Limb (tissue), 2 donors: ENCODE measurements at regions not wholly inside any gene's neighbourhood (a gene's known extent, or its start where the extent isn't known, plus 50 kb on each side); places are given as distances from the start of the nearest gene placed in this dataset.
"Not testable (repeated sequence)": the region's sequence is repeated elsewhere in the genome, so short reads cannot be mapped to it uniquely, and the experiment has no call there.

Experiments
- DNase-seq, 2 donors: peaks; one replicate each; pipeline ENCODE4 v3.0.0-alpha.2; 2016; ENCODE audit errors: extremely low spot score in 2 of 2

GRCh38 chr5:42989190-42989589 is 50.9 kb downstream of the ANXA2R start:
- no peak for DNase-seq

DNA sequence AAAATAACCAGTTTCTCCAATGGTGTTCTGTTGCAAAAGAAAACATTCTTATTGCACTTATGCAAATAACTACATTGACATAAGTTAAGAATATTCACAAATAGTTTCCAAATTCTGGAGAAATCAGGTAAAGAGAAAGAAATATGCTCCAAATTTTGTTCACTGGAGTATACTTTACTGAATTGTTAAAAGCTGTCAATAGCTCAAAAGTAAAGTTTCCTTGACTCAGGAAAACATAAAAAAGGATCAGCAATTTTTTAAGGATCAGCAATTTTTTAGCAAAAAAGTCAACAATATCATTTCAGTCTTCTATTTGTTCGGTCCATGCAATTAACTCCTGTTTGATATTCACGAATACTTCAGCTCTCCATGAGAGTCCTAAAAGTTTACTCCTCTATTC is 51.6 kb downstream of the ANXA2R start:
- DNase-seq: no peak

DNA sequence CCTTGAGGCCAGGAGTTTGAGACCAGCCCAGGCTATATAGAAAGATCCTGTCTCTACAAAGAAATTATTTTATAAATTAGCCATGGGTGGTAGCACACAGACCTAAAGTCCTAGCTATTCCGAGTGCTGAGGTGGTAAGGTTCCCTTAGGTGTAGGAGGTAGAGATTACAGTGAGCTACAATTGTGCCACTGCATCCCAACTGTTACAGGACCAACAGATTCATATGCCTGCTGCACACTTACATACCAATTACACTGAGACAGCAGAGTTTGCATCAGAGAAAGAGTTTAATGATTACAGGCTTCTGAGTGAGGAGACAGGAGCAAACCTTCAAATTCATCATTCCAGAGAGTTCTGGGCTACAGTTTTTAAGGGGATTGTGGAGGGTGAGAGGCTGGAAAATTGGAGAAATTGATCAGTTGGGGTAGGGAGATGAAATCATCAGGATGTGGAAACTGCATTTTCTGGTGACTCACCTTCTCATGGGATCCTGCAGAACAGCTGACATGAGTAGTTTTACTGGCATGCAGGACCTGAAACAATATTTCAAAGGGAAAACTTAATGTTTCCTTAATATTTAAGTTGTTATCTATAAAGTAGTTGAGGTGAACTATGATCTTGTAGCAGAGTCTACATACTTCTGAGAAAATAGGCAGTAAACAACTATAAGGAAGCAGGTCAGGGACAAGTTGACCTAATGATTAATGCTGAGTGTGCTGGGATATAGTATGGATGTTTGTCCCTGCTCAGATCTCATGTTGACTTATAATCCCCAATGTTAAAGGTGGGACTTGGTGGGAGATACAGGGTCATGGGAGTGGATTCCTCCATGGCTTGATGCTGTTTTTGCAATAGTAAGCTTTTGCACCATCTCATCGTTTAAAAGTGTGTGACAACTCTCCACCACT is 54.7 kb downstream of the ANXA2R start:
- DNase-seq: no peak

GRCh38 chr5:42984307-42984706 is 55.8 kb downstream of the ANXA2R start:
- DNase-seq: no peak

- no peak for DNase-seq
Observed at GRCh38 chr5:42982107-42982622, 58.0 kb downstream of the ANXA2R start.

DNA sequence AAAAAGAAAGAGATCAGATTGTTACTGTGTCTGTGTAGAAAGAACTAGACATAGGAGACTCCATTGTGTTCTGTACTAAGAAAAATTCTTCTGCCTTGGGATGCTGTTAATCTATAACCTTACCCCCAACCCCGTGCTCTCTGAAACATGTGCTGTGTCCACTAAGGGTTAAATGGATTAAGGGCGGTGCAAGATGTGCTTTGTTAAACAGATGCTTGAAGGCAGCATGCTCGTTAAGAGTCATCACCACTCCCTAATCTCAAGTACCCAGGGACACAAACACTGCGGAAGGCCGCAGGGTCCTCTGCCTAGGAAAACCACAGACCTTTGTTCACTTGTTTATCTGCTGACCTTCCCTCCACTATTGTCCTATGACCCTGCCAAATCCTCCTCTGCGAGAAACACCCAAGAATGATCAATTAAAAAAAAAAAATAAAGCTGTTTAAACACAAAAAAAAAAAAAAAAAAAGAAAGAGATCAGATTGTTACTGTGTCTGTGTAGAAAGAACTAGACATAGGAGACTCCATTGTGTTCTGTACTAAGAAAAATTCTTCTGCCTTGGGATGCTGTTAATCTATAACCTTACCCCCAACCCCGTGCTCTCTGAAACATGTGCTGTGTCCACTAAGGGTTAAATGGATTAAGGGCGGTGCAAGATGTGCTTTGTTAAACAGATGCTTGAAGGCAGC is 58.6 kb downstream of the ANXA2R start:
- not testable (repeated sequence) for DNase-seq

DNA sequence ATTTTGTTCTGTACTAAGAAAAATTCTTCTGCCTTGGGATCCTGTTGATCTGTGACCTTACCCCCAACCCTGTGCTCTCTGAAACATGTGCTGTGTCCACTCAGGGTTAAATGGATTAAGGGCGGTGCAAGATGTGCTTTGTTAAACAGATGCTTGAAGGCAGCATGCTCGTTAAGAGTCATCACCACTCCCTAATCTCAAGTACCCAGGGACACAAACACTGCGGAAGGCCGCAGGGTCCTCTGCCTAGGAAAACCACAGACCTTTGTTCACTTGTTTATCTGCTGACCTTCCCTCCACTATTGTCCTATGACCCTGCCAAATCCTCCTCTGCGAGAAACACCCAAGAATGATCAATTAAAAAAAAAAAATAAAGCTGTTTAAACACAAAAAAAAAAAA is 59.1 kb downstream of the ANXA2R start:
- DNase-seq: not testable (repeated sequence)

DNA sequence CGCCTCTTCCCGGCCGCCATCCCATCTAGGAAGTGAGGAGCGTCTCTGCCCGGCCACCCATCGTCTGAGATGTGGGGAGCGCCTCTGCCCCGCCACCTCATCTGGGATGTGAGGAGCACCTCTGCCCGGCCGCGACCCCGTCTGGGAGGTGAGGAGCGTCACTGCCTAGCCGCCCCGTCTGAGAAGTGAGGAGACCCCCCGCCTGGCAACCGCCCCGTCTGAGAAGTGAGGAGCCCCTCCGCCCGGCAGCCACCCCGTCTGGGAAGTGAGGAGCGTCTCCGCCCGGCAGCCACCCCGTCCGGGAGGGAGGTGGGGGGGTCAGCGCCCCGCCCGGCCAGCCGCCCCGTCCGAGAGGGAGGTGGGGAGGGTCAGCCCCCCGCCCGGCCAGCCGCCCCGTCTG is 59.7 kb downstream of the ANXA2R start:
- not testable (repeated sequence) for DNase-seq

DNA sequence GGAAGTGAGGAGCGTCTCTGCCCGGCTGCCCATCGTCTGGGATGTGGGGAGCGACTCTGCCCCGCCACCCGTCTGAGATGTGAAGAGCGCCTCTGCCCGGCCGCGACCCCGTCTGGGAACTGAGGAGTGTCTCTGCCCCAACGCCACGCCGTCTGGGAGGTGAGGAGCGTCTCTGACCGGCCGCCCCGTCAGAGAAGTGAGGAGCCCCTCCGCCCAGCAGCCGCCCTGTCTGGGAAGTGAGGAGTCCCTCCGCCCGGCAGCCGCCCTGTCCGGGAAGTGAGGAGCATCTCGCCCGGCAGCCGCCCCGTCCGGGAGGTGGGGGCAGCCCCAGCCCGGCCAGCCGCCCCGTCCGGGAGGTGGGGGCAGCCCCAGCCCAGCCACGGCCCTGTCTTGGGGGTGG is 60.9 kb downstream of the ANXA2R start:
- DNase-seq: not testable (repeated sequence)

- DNase-seq: no peak
Observed at GRCh38 chr5:42974536-42974935, 65.6 kb downstream of the ANXA2R start.

DNA sequence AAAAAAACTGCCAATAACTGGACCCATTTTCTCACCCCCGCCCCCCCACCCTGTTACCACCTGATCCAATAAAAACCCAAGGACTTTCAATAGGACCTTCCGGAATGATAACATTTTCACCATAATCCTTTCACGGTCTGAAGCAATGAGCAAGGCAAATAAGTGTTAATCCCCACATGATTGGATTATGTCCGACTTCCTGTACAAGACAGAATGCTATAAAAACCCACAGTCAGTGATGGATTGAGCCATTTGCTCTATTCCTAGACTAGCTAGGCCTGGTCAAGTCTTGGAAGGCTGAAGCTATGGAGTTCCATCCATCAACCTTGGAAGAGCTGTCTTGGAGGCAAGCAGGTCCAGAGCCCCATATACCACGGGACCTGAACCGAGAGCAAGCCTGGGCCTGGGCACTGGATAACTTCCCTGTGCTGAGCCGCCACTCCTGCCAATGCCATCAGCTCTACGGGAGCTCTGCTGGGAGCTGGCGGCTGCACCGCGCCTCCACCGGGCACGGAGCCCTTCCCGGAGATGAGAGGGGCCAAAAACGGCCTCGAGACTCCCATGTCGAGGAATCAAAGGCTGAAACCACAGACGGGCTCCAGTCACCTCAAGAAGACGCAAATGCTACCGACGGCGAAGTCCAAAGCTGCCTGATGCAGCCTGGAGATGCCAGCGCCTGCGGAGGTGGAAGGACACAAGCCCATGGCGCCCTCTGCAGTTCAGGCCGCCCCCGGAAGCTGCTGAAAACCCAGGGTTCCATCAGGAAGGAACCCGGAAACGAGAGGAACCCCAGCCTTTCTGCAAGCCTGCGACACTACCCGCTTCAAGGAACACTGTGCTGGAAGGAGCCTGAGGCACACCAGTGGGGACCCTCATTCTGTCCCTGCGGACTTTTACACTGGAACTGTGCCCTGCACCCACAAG is 69.2 kb downstream of the ANXA2R start:
- DNase-seq: no peak

DNA sequence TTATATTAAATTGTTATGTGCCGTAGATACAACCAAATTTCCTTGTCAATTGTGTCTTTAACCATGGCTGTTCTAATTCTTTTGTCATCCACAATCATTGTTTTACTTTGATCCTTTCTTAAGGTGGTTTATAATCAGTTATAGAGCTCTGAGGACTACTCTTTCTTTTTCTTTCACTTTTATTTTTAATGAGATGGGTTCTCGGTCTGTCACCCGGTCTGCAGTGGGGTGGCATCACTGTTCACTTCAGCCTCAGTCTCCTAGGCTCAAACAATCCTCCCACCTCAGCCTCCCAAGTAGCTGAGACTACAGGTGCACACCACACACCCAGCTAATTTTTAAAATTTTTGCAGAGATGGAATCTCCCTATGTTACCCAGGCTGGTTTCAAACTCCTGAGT is 74.2 kb downstream of the ANXA2R start:
- no peak for DNase-seq

GRCh38 chr5:42963412-42963811 is 76.7 kb downstream of the ANXA2R start:
- DNase-seq: no peak

DNA sequence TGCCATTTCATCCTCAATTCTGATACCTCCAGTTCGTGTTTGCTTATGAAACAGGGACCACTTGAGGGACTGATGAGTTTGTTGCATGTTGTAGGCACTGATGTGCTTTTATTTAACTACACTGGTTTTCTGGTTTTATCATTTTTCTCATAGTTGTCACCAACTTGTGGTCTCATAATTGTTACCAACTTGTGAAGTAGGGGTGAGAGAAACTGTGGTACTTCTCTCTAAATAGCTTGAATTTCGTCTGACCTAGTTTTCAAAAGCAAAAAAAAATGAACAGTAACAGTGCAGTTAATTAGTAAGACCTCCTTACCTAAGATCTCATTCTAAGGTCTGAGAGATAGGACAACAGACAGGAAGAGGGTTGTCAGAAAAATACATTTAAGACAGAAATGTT is 78.0 kb downstream of the ANXA2R start:
- DNase-seq: no peak

DNA sequence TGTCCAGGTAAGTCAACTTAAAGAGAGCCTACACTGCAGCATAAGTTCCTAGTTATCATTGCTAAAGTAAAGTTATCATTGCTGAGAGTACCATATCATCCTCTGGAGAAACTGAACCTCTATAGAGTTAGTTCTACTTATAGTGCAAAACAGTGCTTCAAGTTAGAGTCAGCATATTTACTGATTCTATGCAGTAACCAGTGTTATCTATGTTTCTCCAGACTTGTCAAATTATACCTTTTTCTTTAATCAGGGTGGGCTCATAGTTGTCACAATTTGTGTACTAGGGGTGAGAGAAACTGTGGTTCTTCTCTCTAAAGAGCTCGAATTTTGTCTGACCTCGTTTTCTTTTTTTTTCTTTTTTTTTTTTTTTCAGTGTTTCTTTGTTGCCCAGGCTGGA is 79.6 kb downstream of the ANXA2R start:
- DNase-seq: no peak

DNA sequence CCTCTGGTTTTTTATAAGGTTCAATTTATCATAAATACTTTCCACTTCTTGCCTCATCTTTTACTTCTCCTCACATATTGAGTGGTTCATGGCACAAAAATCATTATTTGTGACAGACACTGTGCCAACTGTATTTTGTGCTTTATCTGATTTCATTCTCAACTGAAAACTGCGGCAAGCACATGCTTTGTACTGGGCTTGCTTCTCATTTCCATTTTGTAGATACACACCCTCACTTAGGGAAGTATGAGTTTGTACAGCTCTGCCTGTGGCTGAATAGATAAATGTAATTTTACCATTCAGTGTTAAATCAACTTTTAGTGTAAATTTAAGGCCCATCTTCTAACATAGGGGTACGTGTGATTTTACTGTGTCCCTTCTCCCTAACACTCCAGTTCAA is 83.6 kb downstream of the ANXA2R start:
- DNase-seq: no peak

GRCh38 chr5:42953041-42953440 is 87.1 kb downstream of the ANXA2R start:
- no peak for DNase-seq

DNA sequence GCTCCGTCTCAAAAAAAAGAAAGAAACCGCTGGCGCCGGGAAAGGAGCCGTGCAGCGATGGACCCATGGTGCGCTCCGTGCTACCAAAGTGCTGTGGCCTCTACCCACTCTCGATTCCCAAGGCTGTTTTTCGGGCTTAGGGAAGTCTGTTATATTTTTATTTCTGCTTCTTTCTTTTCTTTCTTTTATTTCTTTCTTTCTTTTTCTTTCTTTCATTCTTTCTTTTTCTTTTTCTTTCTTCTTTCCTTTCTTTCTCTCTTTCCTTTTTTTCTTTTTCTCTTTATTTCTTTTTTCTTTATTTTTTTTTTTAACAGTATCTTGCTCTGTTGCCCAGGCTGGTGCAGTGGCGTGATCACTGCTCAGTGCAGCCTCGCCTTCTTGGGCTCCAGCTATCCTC is 87.5 kb downstream of the ANXA2R start:
- no peak for DNase-seq

GRCh38 chr5:42951293-42951840 is 88.8 kb downstream of the ANXA2R start:
- peak; percentile 15 to 69 for DNase-seq

- DNase-seq: peak; percentile 48 to 63
Observed at GRCh38 chr5:42950456-42951292, 89.4 kb downstream of the ANXA2R start.
